Fibroblast of mammary gland (primary cell): ENCODE measurements at regions not wholly inside any gene's neighbourhood (a gene's known extent, or its start where the extent isn't known, plus 50 kb on each side); places are given as distances from the start of the nearest gene placed in this dataset.
"Not testable (repeated sequence)": the region's sequence is repeated elsewhere in the genome, so short reads cannot be mapped to it uniquely, and the experiment has no call there.

Experiments used
- DNase-seq: peaks from one replicate; pipeline ENCODE4 v3.0.0-alpha.2; 2010; ENCODE audit warnings: low read depth
- H3K4me3 ChIP-seq: 2 replicates; pipeline ENCODE4 v1.5.1; 2011; ENCODE audit warnings: low read depth, mild to moderate bottlenecking, low read length, moderate library complexity; ENCODE audit not compliant: control insufficient read depth
- CTCF ChIP-seq: conservative IDR thresholded peaks from 2 replicates; pipeline ENCODE4 v1.5.1; 2011; ENCODE audit warnings: low read depth, low read length, inconsistent platforms; ENCODE audit not compliant: control insufficient read depth, insufficient read depth

- no peak for TF ChIP-seq CTCF
- H3K4me3 ChIP-seq = peak overlapping the region; percentile 34
- DNase-seq = no peak
Observed at GRCh38 chr13:22926748-22927400, 253.9 kb upstream of the SGCG start.

GRCh38 chr13:22927845-22928244, 252.9 kb upstream of the SGCG start:
- not testable (repeated sequence) for H3K4me3 ChIP-seq
- DNase-seq = peak; percentile 26

GRCh38 chr13:22929381-22930126, 251.2 kb upstream of the SGCG start:
- no peak overlapping the region for H3K4me3 ChIP-seq

GRCh38 chr13:22931576-22931975, 249.2 kb upstream of the SGCG start:
- TF ChIP-seq CTCF = no peak

More at GRCh38 chr13:22929381-22930126, 251.2 kb upstream of the SGCG start:
- TF ChIP-seq CTCF = no peak
- DNase-seq = no peak

GRCh38 chr13:22932632-22933412, 248.0 kb upstream of the SGCG start:
- H3K4me3 ChIP-seq, DNase-seq: not testable (repeated sequence)

More at GRCh38 chr13:22931576-22931975, 249.2 kb upstream of the SGCG start:
- no peak overlapping the region for H3K4me3 ChIP-seq
- DNase-seq = no peak

GRCh38 chr13:22933571-22934181, 247.1 kb upstream of the SGCG start:
- no peak for DNase-seq
- H3K4me3 ChIP-seq = no peak overlapping the region
- TF ChIP-seq CTCF = no peak

GRCh38 chr13:22934744-22935523, 245.8 kb upstream of the SGCG start:
- no peak for TF ChIP-seq CTCF
- no peak for DNase-seq
- H3K4me3 ChIP-seq = no peak overlapping the region
